ENCODE measurements at regions not wholly inside any gene's neighbourhood (a gene's known extent, or its start where the extent isn't known, plus 50 kb on each side); places are given as distances from the start of the nearest gene placed in this dataset.

DNA sequence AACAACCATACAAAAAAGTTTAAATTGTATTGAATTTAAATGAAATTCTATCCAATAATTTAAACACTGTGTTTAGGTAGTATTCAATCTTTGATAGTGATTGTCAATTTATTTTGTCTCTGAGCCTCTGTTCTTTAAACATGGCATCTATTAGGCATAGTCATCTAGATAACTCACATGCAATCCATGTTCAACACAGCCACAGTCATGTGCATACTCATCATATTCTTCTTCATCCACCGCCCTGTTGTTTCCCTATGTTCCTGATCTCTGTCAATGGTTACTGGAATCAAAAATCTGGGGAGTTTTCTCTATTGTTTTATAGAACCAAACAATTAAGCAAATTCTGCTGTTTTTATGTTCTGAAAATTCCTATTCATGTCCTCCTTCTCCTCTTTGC lies 521.1 kb upstream of the DAB2 start:
- TF ChIP-seq POLR2A (IDR thresholded peaks at IDR 0.05) (no peak), CTCF (IDR thresholded peaks at IDR 0.05) (no peak)
- Histone ChIP-seq H3K4me3 (no peak overlapping the region), H3K4me1 (no peaks in the 10 kb centered on the region), H3K9me3 (no peaks in the 10 kb centered on the region), H3K36me3 (no peaks in the 10 kb centered on the region), H3K27me3 (no peaks in the 10 kb centered on the region), H3K27ac (no peak overlapping the region)
- intact Hi-C loops (cut with DNase I; ENCODE audit: low total_unique reads): no loop called here
- no peak for DNase-seq

GRCh38 chr5:39943811-39944210 lies 519.0 kb upstream of the DAB2 start:
- Histone ChIP-seq H3K9me3 (no peaks in the 10 kb centered on the region), H3K36me3 (no peaks in the 10 kb centered on the region), H3K27me3 (no peaks in the 10 kb centered on the region), H3K27ac (no peak overlapping the region), H3K4me3 (no peak overlapping the region), H3K4me1 (no peaks in the 10 kb centered on the region)
- TF ChIP-seq POLR2A (IDR thresholded peaks at IDR 0.05): no peak
- TF ChIP-seq CTCF (IDR thresholded peaks at IDR 0.05): no peak
- no peak for DNase-seq
- intact Hi-C loops (cut with DNase I; ENCODE audit: low total_unique reads): no loop called here

DNA sequence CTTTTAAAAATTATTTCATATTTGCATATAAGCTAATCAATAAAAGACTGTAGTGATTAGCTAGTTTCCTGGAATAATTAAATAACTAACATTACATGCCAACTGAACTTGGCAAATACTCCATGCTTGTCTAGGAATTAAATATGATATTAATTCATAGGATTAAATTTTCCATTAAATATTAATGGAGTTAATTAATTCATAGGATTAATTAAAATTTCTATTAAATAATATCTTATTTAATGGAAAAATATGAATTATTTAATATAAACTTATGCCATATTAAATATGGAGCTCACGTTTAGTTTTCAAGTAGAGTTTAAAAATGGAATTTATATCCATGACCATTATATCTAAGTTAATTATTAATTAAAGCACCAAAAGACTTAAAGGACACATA lies 517.8 kb upstream of the DAB2 start:
- H3K4me1 ChIP-seq: no peaks in the 10 kb centered on the region
- TF ChIP-seq CTCF (IDR thresholded peaks at IDR 0.05) (no peak), POLR2A (IDR thresholded peaks at IDR 0.05) (no peak)
- no peaks in the 10 kb centered on the region for H3K27me3 ChIP-seq
- intact Hi-C loops (cut with DNase I; ENCODE audit: low total_unique reads): no loop called here
- no peak overlapping the region for H3K4me3 ChIP-seq
- H3K36me3 ChIP-seq: no peaks in the 10 kb centered on the region
- no peak overlapping the region for H3K27ac ChIP-seq
- no peak for DNase-seq
- no peaks in the 10 kb centered on the region for H3K9me3 ChIP-seq

- H3K27ac ChIP-seq: no peak overlapping the region
- H3K9me3 ChIP-seq: no peaks in the 10 kb centered on the region
- H3K4me1 ChIP-seq: no peaks in the 10 kb centered on the region
- intact Hi-C loops (cut with DNase I; ENCODE audit: low total_unique reads): no loop called here
- no peaks in the 10 kb centered on the region for H3K27me3 ChIP-seq
- no peak for DNase-seq
- no peaks in the 10 kb centered on the region for H3K36me3 ChIP-seq
- no peak overlapping the region for H3K4me3 ChIP-seq
- TF ChIP-seq CTCF (IDR thresholded peaks at IDR 0.05) (no peak), POLR2A (IDR thresholded peaks at IDR 0.05) (no peak)
These were observed 516.6 kb upstream of the DAB2 start for GRCh38 chr5:39941416-39941815.

DNA sequence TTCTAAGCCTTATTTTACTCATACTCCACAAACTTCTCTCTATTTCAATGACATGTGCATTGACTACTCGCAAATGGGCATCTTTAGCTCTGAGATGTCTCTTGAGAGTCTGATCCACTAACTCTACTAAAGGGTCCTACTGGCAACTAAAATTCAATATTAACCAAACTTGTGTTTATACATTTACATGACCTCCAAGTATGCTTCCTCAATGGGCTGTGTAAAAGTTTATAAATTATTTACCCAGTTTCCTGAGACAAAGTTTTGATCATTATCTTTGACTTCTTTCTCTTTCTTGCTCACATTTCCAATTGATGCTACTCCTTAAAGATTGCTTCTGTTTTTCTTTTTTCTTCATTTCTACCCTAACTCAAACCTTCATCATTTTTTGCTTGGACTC lies 510.1 kb upstream of the DAB2 start:
- Histone ChIP-seq H3K27ac (no peak overlapping the region), H3K27me3 (no peaks in the 10 kb centered on the region), H3K36me3 (no peaks in the 10 kb centered on the region), H3K4me3 (no peak overlapping the region), H3K4me1 (no peaks in the 10 kb centered on the region), H3K9me3 (no peaks in the 10 kb centered on the region)
- DNase-seq: no peak
- intact Hi-C loops (cut with DNase I; ENCODE audit: low total_unique reads): no loop called here
- TF ChIP-seq POLR2A (IDR thresholded peaks at IDR 0.05) (no peak), CTCF (IDR thresholded peaks at IDR 0.05) (no peak)

Measured in uterus (tissue), 3 donors.